ENCODE measurements at regions not wholly inside any gene's neighbourhood (a gene's known extent, or its start where the extent isn't known, plus 50 kb on each side); places are given as distances from the start of the nearest gene placed in this dataset.

- intact Hi-C loops (cut with DNase I): no loop called here
- no peaks in the 10 kb centered on the region for H3K27me3 ChIP-seq
- WGBS, 3 donors: 29 to 34% (median 29%) methylated on average over 6 of the region's 6 CpGs
- DNase-seq: no peak
- no peak overlapping the region for H3K4me3 ChIP-seq
- TF ChIP-seq EP300 (IDR thresholded peaks at IDR 0.05) (no peak), POLR2A (IDR thresholded peaks at IDR 0.05) (no peak)
- TF ChIP-seq, protein P1, sequence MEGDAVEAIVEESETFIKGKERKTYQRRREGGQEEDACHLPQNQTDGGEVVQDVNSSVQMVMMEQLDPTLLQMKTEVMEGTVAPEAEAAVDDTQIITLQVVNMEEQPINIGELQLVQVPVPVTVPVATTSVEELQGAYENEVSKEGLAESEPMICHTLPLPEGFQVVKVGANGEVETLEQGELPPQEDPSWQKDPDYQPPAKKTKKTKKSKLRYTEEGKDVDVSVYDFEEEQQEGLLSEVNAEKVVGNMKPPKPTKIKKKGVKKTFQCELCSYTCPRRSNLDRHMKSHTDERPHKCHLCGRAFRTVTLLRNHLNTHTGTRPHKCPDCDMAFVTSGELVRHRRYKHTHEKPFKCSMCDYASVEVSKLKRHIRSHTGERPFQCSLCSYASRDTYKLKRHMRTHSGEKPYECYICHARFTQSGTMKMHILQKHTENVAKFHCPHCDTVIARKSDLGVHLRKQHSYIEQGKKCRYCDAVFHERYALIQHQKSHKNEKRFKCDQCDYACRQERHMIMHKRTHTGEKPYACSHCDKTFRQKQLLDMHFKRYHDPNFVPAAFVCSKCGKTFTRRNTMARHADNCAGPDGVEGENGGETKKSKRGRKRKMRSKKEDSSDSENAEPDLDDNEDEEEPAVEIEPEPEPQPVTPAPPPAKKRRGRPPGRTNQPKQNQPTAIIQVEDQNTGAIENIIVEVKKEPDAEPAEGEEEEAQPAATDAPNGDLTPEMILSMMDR (IDR thresholded peaks at IDR 0.05): no peak
- H3K9me3 ChIP-seq: no peaks in the 10 kb centered on the region
- H3K36me3 ChIP-seq: no peaks in the 10 kb centered on the region
- no peak overlapping the region for H3K27ac ChIP-seq
- no peaks in the 10 kb centered on the region for H3K4me1 ChIP-seq (ENCODE audit: insufficient read depth)
These were observed 476.6 kb upstream of the ROBO1 start for GRCh38 chr3:80244390-80244789.

DNA sequence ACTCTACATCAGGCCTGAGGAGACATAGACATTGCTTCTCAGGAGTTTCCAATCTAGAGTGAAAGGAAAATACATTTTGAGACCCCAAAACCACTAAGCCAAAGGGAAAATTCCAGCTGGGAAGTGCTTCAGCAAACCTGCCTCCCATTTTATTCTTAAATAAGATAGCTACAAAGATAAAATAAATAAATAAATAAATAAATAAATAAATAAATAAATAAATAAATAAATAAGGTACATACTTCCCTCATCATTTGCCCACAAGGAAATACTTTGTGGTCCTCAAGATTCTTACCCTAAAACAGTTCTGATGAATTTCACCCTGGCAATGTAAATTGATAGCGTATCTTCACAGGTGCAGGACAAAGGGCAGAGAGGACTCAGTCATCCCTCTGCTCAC is 474.0 kb upstream of the ROBO1 start:
- H3K9me3 ChIP-seq: no peaks in the 10 kb centered on the region
- DNase-seq: no peak
- intact Hi-C loops (cut with DNase I): no loop called here
- H3K4me1 ChIP-seq (ENCODE audit: insufficient read depth): no peaks in the 10 kb centered on the region
- no peak overlapping the region for H3K27ac ChIP-seq
- no peak overlapping the region for H3K4me3 ChIP-seq
- TF ChIP-seq EP300 (IDR thresholded peaks at IDR 0.05) (no peak), POLR2A (IDR thresholded peaks at IDR 0.05) (no peak)
- TF ChIP-seq, protein P1 (IDR thresholded peaks at IDR 0.05): no peak
- no peaks in the 10 kb centered on the region for H3K36me3 ChIP-seq
- no peaks in the 10 kb centered on the region for H3K27me3 ChIP-seq
- WGBS, 3 donors: 94 to 98% (median 96%) methylated on average over 1 of the region's 1 CpG

DNA sequence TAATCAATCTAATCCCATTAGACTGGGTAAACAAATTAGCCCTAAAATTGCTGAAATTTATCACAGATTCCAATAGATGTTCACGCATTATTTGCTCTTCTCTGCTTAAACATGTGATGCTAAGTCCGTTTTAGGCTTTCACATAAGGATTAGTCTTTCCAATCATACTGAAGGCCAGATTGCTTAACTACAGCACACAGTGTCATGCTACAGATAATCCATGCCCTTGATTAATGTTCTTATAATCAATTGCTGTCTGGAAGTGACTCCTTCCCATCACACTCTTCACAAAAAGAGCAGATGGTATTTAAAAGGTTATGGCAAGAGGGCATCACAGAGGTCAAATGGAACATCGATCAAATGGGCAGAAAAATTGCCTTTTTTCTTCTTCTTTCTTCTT is 471.5 kb upstream of the ROBO1 start:
- H3K9me3 ChIP-seq: no peaks in the 10 kb centered on the region
- H3K27ac ChIP-seq: no peak overlapping the region
- TF ChIP-seq EP300 (IDR thresholded peaks at IDR 0.05) (no peak), POLR2A (IDR thresholded peaks at IDR 0.05) (no peak)
- TF ChIP-seq, protein P1 (IDR thresholded peaks at IDR 0.05): no peak
- intact Hi-C loops (cut with DNase I): no loop called here
- no peaks in the 10 kb centered on the region for H3K4me1 ChIP-seq (ENCODE audit: insufficient read depth)
- DNase-seq: no peak
- H3K27me3 ChIP-seq: no peaks in the 10 kb centered on the region
- H3K4me3 ChIP-seq: no peak overlapping the region
- no peaks in the 10 kb centered on the region for H3K36me3 ChIP-seq
- 60 to 74% (median 71%) methylated on average over 3 of the region's 3 CpGs for WGBS, 3 donors

- H3K4me1 ChIP-seq (ENCODE audit: insufficient read depth): no peaks in the 10 kb centered on the region
- no peak for DNase-seq
- TF ChIP-seq POLR2A (IDR thresholded peaks at IDR 0.05) (no peak), EP300 (IDR thresholded peaks at IDR 0.05) (no peak)
- TF ChIP-seq, protein P1 (IDR thresholded peaks at IDR 0.05): no peak
- no peak overlapping the region for H3K27ac ChIP-seq
- no peaks in the 10 kb centered on the region for H3K9me3 ChIP-seq
- intact Hi-C loops (cut with DNase I): no loop called here
- no peak overlapping the region for H3K4me3 ChIP-seq
- 13 to 23% (median 15%) methylated on average over 1 of the region's 1 CpG for WGBS, 3 donors
- H3K36me3 ChIP-seq: no peaks in the 10 kb centered on the region
- no peaks in the 10 kb centered on the region for H3K27me3 ChIP-seq
These were observed 470.8 kb upstream of the ROBO1 start for GRCh38 chr3:80238606-80239005.

- H3K27me3 ChIP-seq: no peaks in the 10 kb centered on the region
- TF ChIP-seq, protein P1 (IDR thresholded peaks at IDR 0.05): no peak
- TF ChIP-seq POLR2A (IDR thresholded peaks at IDR 0.05) (no peak), EP300 (IDR thresholded peaks at IDR 0.05) (no peak)
- H3K9me3 ChIP-seq: no peaks in the 10 kb centered on the region
- DNase-seq: no peak
- intact Hi-C loops (cut with DNase I): no loop called here
- H3K4me3 ChIP-seq: no peak overlapping the region
- H3K27ac ChIP-seq: no peak overlapping the region
- no peaks in the 10 kb centered on the region for H3K36me3 ChIP-seq
- no peaks in the 10 kb centered on the region for H3K4me1 ChIP-seq (ENCODE audit: insufficient read depth)
These were observed 470.4 kb upstream of the ROBO1 start for GRCh38 chr3:80238152-80238551.

All from ovary (tissue), 7 donors.